ENCODE measurements at regions not wholly inside any gene's neighbourhood (a gene's known extent, or its start where the extent isn't known, plus 50 kb on each side); places are given as distances from the start of the nearest gene placed in this dataset.

DNA sequence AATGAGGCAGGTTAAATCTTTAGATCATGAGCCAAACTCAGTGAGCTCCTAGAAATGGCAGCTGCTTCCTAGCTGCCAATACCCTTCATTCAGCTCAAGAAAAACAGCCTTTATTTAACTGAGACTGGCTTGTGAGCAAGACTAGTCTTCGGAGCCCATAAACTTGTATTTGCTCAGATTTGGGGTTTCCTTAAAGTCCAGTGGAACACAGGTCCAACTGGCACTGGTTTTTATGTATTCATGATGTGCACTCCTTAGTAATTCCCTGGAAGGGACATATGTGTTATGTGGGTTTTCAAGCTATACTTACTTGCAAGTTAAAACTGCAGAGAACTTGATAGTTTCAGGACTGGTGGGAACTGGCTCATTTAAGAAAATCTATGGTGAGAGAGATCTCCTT, 380.1 kb upstream of the TMEM132C start:
- Histone ChIP-seq H3K9ac (ENCODE audit: insufficient read depth in 1 of 2, low read length in 2 of 2) (no peak overlapping the region), H3K27me3 (ENCODE audit: control insufficient read depth in 3 of 3, insufficient read depth in 3 of 3, low read length in 2 of 3) (no peaks in the 10 kb centered on the region), H3K9me3 (ENCODE audit: control insufficient read depth in 4 of 4, insufficient read depth in 3 of 4, low read length in 3 of 4) (no peaks in the 10 kb centered on the region), H3K4me1 (ENCODE audit: control insufficient read depth in 5 of 5, insufficient read depth in 5 of 5, low read length in 5 of 5) (no peaks in the 10 kb centered on the region), H3K4me3 (no peak overlapping the region), H3K36me3 (ENCODE audit: control insufficient read depth in 4 of 4, insufficient read depth in 4 of 4, low read length in 4 of 4) (no peaks in the 10 kb centered on the region), H3K27ac (ENCODE audit: low read depth in 1 of 2, low read length in 1 of 2) (no peak overlapping the region)
- 91 to 95% methylated on average over 1 of the region's 1 CpG for WGBS, 2 donors
- DNase-seq, result no peak
- no peak for ATAC-seq (ENCODE audit: insufficient read depth, low FRiP score)
- TF ChIP-seq, protein P1, sequence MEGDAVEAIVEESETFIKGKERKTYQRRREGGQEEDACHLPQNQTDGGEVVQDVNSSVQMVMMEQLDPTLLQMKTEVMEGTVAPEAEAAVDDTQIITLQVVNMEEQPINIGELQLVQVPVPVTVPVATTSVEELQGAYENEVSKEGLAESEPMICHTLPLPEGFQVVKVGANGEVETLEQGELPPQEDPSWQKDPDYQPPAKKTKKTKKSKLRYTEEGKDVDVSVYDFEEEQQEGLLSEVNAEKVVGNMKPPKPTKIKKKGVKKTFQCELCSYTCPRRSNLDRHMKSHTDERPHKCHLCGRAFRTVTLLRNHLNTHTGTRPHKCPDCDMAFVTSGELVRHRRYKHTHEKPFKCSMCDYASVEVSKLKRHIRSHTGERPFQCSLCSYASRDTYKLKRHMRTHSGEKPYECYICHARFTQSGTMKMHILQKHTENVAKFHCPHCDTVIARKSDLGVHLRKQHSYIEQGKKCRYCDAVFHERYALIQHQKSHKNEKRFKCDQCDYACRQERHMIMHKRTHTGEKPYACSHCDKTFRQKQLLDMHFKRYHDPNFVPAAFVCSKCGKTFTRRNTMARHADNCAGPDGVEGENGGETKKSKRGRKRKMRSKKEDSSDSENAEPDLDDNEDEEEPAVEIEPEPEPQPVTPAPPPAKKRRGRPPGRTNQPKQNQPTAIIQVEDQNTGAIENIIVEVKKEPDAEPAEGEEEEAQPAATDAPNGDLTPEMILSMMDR (IDR thresholded peaks at IDR 0.05; ENCODE audit: control extremely low read depth, extremely low read depth), result no peak

GRCh38 chr12:127888943-127889719, 377.8 kb upstream of the TMEM132C start:
- DNase-seq, result no peak
- Histone ChIP-seq H3K36me3 (ENCODE audit: control insufficient read depth in 4 of 4, insufficient read depth in 4 of 4, low read length in 4 of 4) (no peaks in the 10 kb centered on the region), H3K4me1 (ENCODE audit: control insufficient read depth in 5 of 5, insufficient read depth in 5 of 5, low read length in 5 of 5) (no peaks in the 10 kb centered on the region), H3K4me3 (no peak overlapping the region), H3K9me3 (ENCODE audit: control insufficient read depth in 4 of 4, insufficient read depth in 3 of 4, low read length in 3 of 4) (no peaks in the 10 kb centered on the region), H3K27ac (ENCODE audit: low read depth in 1 of 2, low read length in 1 of 2) (no peak overlapping the region), H3K27me3 (ENCODE audit: control insufficient read depth in 3 of 3, insufficient read depth in 3 of 3, low read length in 2 of 3) (no peaks in the 10 kb centered on the region), H3K9ac (ENCODE audit: insufficient read depth in 1 of 2, low read length in 2 of 2) (no peak overlapping the region)
- WGBS, 2 donors, result 84 to 89% methylated on average over 4 of the region's 4 CpGs
- ATAC-seq (ENCODE audit: insufficient read depth, low FRiP score), result no peak
- TF ChIP-seq, protein P1 (IDR thresholded peaks at IDR 0.05; ENCODE audit: control extremely low read depth, extremely low read depth), result no peak

DNA sequence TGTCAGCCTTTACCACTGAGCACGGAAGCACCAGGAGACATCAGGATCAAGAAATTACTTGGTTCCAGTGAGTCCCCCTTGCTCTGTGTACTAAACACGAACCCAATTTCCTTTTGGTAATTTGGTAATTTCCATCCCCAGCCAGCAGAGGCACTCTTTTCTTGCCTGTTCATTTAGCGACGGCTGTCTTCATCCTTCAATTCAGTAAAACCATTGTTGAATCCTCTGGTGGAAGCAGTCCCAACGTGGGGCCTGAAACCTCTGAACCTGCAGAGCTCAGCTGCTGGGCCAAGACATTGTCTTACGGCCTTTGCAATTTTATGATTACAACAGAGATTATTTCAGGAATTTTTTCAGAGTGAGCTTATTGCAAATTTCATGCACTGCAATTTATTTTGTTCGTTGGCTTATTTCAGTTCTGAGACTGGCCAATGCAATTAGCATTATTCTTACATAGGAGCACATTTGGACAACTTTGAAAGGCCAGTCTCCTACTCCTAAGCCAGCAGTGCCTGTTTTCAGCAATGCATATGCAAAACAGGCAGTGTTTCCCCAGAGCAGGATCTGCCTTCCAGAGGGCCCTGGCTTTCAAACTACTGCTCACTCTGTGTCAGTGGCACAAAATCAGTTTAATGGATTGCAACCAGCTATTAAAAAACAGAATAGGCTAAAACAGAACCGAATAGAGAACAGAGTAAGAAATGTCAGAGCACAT, 372.9 kb upstream of the TMEM132C start:
- no peak for DNase-seq
- Histone ChIP-seq H3K36me3 (ENCODE audit: control insufficient read depth in 4 of 4, insufficient read depth in 4 of 4, low read length in 4 of 4) (no peaks in the 10 kb centered on the region), H3K9ac (ENCODE audit: insufficient read depth in 1 of 2, low read length in 2 of 2) (no peak overlapping the region), H3K27ac (ENCODE audit: low read depth in 1 of 2, low read length in 1 of 2) (no peak overlapping the region), H3K9me3 (ENCODE audit: control insufficient read depth in 4 of 4, insufficient read depth in 3 of 4, low read length in 3 of 4) (no peaks in the 10 kb centered on the region), H3K4me3 (no peak overlapping the region), H3K27me3 (ENCODE audit: control insufficient read depth in 3 of 3, insufficient read depth in 3 of 3, low read length in 2 of 3) (no peaks in the 10 kb centered on the region), H3K4me1 (ENCODE audit: control insufficient read depth in 5 of 5, insufficient read depth in 5 of 5, low read length in 5 of 5) (no peaks in the 10 kb centered on the region)
- no peak for ATAC-seq (ENCODE audit: insufficient read depth, low FRiP score)
- TF ChIP-seq, protein P1 (IDR thresholded peaks at IDR 0.05; ENCODE audit: control extremely low read depth, extremely low read depth), result no peak
- 52 to 62% methylated on average over 8 of the region's 8 CpGs for WGBS, 2 donors
